Ascending aorta (tissue), 2 donors: ENCODE measurements at regions not wholly inside any gene's neighbourhood (a gene's known extent, or its start where the extent isn't known, plus 50 kb on each side); places are given as distances from the start of the nearest gene placed in this dataset.
"Not testable (repeated sequence)": the region's sequence is repeated elsewhere in the genome, so short reads cannot be mapped to it uniquely, and the experiment has no call there.

Source experiments
- DNase-seq, 2 donors: peaks; one replicate each; pipeline ENCODE4 v3.0.0-alpha.2; 2019; ENCODE audit warnings: low spot score in 2 of 2
- H3K27ac ChIP-seq, 2 donors: fragments of 200-600 bp; sonication (generic); one replicate each; pipeline ENCODE4 v1.5.1; 2016 to 2017; ENCODE audit warnings: mild to moderate bottlenecking in 1 of 2
- H3K27me3 ChIP-seq: fragments of 200-600 bp; sonication (generic); one replicate; pipeline ENCODE4 v1.5.1; 2017
- H3K36me3 ChIP-seq, 2 donors: fragments of 200-600 bp; sonication (generic); one replicate each; pipeline ENCODE4 v1.5.1; 2016
- H3K4me1 ChIP-seq, 2 donors: fragments of 200-600 bp; sonication (generic); one replicate each; pipeline ENCODE4 v1.5.1; 2016 to 2017; ENCODE audit warnings: mild to moderate bottlenecking in 1 of 2
- H3K4me3 ChIP-seq, 2 donors: fragments of 200-600 bp; sonication (generic); one replicate each; pipeline ENCODE4 v1.5.1; 2016 to 2017; ENCODE audit warnings: mild to moderate bottlenecking in 1 of 2
- H3K9me3 ChIP-seq, 2 donors: fragments of 200-600 bp; sonication (generic); one replicate each; pipeline ENCODE4 v1.5.1; 2016
- CTCF ChIP-seq, 3 experiments: fragments of 200-600 bp in 2 of 3; fragments of 450-650 bp in 1 of 3; sonication (generic) in 2 of 3; IDR thresholded peaks; one replicate each; pipeline ENCODE4 v1.5.1; 2016 to 2019; ENCODE audit warnings: antibody characterized with exemption in 3 of 3, mild to moderate bottlenecking in 1 of 3, moderate library complexity in 1 of 3
- intact Hi-C: fragments of 100-400 bp; cut with DNase I; formaldehyde crosslinking; loops from one replicate; pipeline ENCODE4 v1.15.1; 2023

DNA sequence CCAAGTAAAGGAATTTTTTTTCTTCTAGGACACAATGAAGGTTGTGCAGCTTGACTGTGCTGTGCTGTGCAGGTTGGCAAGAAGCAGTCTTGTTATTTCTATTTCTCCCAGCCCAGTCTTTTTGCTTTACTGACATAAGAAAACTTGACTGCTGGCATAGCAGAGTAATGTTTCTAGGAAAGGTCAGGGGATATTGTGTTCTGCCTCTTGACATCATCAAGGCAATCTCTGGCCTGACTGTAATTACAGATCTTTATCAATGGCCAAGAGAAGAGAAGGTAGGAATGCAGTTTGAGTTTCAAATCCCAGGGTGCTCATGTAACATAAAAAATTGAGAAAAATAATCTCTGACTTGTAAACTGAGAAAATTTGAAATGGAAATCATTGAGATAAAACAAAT, 226.3 kb upstream of the ADGRL4 start:
- Histone ChIP-seq H3K36me3 (no peaks in the 10 kb centered on the region), H3K27ac (no peak overlapping the region), H3K27me3 (no peaks in the 10 kb centered on the region), H3K4me3 (no peak overlapping the region), H3K9me3 (no peaks in the 10 kb centered on the region), H3K4me1 (no peaks in the 10 kb centered on the region)
- intact Hi-C loops: no loop called here
- no peak for DNase-seq
- TF ChIP-seq CTCF (IDR thresholded peaks at IDR 0.05): no peak

GRCh38 chr1:79230751-79231150, 224.2 kb upstream of the ADGRL4 start:
- DNase-seq, H3K27me3 ChIP-seq, H3K9me3 ChIP-seq, H3K27ac ChIP-seq, H3K4me3 ChIP-seq, H3K4me1 ChIP-seq, intact Hi-C loops, H3K36me3 ChIP-seq: not testable (repeated sequence)

DNA sequence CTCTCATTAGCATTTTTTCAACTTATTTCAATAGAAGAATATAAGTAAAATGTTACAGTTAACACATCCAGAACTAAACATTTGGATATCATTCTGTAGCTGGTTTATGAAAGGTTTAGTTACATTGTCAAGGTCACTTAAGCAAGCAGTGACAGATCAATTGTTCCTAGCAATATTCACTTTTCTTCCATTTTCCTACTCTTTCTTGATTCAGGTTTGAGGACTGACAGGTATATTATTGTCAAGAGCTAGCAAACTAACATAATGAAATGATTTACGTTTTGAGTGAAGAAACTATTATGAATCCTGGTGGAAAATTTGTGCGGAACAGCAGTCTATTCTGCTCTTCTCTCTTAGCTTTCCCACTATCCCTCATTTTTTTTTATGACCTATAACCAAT, 220.4 kb upstream of the ADGRL4 start:
- no peak for TF ChIP-seq CTCF (IDR thresholded peaks at IDR 0.05)
- no peak overlapping the region for H3K4me3 ChIP-seq
- no peak for DNase-seq
- H3K27me3 ChIP-seq: no peaks in the 10 kb centered on the region
- H3K9me3 ChIP-seq: no peaks in the 10 kb centered on the region
- H3K4me1 ChIP-seq: no peaks in the 10 kb centered on the region
- H3K27ac ChIP-seq: no peak overlapping the region
- intact Hi-C loops: no loop called here
- H3K36me3 ChIP-seq: no peaks in the 10 kb centered on the region

GRCh38 chr1:79224537-79224936, 218.0 kb upstream of the ADGRL4 start:
- H3K27me3 ChIP-seq: no peaks in the 10 kb centered on the region
- intact Hi-C loops: no loop called here

GRCh38 chr1:79220509-79220908, 214.0 kb upstream of the ADGRL4 start:
- no peak for DNase-seq
- Histone ChIP-seq H3K4me3 (no peak overlapping the region), H3K36me3 (no peaks in the 10 kb centered on the region), H3K4me1 (no peaks in the 10 kb centered on the region), H3K27ac (no peak overlapping the region), H3K27me3 (no peaks in the 10 kb centered on the region), H3K9me3 (no peaks in the 10 kb centered on the region)
- no peak for TF ChIP-seq CTCF (IDR thresholded peaks at IDR 0.05)
- intact Hi-C loops: no loop called here

More at GRCh38 chr1:79224537-79224936, 218.0 kb upstream of the ADGRL4 start:
- Histone ChIP-seq H3K4me3 (no peak overlapping the region), H3K9me3 (no peaks in the 10 kb centered on the region), H3K27ac (no peak overlapping the region), H3K36me3 (no peaks in the 10 kb centered on the region), H3K4me1 (no peaks in the 10 kb centered on the region)
- no peak for TF ChIP-seq CTCF (IDR thresholded peaks at IDR 0.05)
- DNase-seq: no peak

DNA sequence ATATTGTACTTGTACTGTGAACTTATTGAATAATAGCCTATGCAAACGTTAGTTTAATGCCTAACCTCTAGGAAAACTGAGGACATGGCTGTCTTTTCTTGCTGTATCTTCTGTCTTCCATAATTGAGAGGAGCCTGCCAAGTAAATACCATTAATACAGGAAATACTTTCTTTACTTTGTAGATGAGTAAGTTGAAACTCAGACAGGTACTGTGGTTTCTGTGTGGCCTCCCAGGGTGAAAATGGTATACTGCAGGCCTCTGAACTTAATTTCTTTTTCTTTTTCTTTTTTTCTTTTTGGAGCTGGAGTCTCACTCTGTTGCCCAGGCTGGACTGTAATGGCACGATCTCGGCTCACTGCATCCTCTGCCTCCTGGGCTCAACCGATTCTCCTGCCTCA, 208.8 kb upstream of the ADGRL4 start:
- Histone ChIP-seq H3K9me3 (no peaks in the 10 kb centered on the region), H3K4me3 (no peak overlapping the region), H3K4me1 (no peaks in the 10 kb centered on the region), H3K36me3 (no peaks in the 10 kb centered on the region), H3K27ac (no peak overlapping the region), H3K27me3 (no peaks in the 10 kb centered on the region)
- intact Hi-C loops: no loop called here
- no peak for TF ChIP-seq CTCF (IDR thresholded peaks at IDR 0.05)
- DNase-seq: no peak
